ENCODE measurements at regions not wholly inside any gene's neighbourhood (a gene's known extent, or its start where the extent isn't known, plus 50 kb on each side); places are given as distances from the start of the nearest gene placed in this dataset.

GRCh38 chr7:47693216-47693615 is 111.3 kb upstream of the TNS3 start (continued):
- no peak for TF ChIP-seq CHD7 (IDR thresholded peaks at IDR 0.05; ENCODE audit: insufficient replicate concordance, low read length)
- TF ChIP-seq KDM5A (IDR thresholded peaks at IDR 0.05; ENCODE audit: low read length) = no peak
